ENCODE measurements at regions not wholly inside any gene's neighbourhood (a gene's known extent, or its start where the extent isn't known, plus 50 kb on each side); places are given as distances from the start of the nearest gene placed in this dataset.
"Not testable (repeated sequence)": the region's sequence is repeated elsewhere in the genome, so short reads cannot be mapped to it uniquely, and the experiment has no call there.

DNA sequence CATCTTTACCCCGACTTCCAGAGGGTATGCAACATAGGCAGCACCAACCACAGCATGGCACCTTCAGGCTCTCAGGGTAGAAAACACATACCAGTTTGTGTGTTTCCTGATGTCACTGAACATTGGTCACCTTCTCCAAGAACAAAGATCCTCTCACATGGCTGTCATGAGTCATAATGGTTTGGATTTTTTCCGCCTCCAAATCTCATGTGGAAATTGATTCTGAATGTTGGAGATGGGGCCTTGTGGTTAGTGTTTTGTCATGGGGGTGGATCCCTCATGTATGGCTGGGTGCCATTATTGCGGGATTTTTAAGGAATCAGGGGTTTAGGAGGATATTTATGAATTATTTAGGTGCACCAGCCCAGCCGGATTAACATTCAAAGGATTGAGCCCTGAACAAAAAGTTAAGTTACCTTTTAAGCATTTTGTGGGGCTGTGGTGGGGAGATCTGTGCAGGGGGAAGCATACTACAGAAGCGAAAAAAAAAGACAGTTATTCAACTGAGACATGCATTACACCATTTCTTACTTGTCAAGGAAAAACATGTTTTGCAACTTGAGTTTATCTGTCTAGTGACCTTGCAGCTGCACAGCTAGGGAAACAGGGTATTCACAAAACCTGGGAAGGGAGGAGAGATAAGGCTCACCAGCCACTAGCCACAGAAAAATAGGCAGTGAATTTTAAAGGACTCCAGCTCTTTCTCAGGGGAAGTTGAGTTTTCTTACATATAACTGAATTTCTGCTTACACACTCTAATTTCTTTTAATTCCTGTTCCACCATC lies 774.1 kb upstream of the AUTS2 start:
- DNase-seq (ENCODE audit: low read depth in 2 of 2) = no peak

DNA sequence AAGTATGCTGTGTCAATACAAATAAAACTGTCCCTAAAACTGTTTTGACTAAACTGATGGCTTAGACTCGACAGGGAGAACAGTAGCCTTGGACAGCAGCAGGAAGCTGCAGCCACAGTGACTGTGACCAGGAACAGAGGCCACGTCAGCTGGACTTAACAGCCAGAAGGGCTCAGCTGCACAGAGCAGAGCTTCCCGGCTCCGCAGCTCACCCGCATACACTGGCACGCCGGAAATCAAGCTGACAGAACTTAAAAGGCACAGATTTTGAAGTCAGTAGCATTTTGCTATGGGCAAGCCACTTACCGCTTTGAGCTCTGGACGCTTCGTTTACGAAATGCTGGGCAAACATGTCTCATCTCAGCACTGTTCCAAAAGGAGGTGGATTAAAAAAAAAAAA lies 769.7 kb upstream of the AUTS2 start:
- DNase-seq (ENCODE audit: low read depth in 2 of 2) = no peak

DNA sequence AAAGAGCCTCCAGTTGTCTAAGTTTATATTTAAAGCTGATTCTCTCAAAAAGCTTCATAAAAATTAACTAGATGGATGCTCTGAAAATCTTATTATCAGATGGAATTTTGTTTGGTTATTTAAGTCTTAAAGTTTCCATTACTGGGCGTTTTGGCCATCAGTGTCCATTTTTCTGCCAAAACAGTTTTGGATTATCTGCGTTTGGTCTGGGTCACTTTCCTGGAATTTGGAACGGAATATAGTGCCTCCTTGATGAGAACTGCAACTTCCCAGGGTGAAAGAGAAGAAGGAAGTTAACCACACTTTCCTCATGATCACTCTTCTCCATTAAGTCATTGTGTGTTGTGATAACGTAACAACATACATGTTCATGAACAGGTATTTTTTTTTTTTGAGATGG lies 764.9 kb upstream of the AUTS2 start:
- no peak for DNase-seq (ENCODE audit: low read depth in 2 of 2)

DNA sequence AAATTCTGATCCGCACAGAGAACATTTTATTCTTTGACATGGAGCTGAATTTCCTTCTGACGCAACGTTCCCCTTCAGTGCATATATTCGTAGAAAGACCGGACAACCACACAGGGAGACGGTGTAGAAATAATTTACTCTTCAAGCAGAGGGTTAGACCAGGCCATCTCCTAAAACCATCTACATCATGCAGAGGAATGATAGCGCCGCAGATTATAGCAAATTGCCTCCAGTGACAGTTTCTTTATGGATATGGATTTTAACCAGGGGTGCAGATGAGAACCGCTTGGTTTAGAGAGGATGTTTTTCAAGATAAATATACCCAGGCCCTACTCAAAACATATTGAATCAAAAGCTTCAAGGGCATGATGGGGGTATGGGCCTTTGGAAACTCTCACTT lies 759.3 kb upstream of the AUTS2 start:
- DNase-seq (ENCODE audit: low read depth in 2 of 2) = no peak

DNA sequence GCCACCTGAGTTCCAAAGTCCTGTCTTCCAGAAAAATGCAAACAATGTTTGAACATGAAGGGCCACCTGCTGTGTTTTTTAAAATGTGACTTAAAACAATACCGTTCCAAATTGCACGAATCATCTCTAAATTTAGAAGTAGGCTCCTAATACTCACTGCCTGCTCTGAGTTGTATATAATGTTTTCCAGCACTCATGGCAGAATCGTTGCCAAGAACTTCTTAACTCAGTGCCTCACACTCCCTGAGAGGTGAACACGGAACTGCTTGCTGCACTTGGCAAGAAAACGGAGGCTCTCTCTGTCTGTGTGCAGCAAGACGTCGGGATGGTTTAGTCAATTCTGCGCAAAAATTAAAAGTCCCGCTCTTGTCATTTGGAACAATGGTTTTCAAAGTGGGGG lies 757.3 kb upstream of the AUTS2 start:
- no peak for DNase-seq (ENCODE audit: low read depth in 2 of 2)

DNA sequence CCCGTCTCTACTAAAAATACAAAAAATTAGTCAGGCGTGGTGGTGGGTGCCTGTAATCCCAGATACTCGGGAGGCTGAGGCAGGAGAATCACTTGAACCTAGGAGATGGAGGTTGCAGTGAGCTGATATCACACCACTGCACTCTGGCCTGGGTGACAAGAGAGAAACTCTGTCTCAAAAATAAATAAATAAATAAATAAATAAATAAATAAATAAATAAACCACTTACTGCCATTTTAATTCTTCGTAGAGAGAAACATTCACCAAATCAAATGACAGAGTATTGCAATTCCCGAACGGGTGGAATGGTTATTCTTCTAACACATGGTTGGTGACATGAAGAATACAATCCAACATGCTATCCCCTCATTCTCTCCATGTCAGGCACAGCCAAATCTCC lies 754.3 kb upstream of the AUTS2 start:
- DNase-seq (ENCODE audit: low read depth in 2 of 2) = not testable (repeated sequence)

DNA sequence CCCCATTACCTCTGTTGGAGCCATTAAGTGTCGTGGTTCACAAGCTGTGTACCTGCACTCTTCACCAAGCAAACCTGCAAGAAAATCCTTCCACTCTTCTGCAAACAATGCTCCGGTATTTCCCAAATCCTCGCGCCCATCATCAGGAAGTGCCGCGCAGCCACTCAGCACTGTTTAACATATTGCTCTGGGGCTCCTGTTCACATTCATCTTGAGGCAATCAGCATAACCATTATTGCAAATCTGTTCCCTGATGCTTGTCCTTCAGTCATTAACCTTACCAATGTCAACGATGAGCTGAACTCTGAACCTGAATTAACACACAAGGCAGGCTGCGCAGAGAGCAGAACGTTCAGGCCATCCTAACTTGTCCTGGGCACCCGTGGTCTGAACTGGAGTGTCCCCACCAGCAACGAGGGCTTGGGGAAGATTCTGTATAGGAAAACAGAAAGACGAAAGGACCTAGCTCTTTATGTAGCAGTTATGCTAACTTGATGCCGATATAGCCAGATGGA lies 751.4 kb upstream of the AUTS2 start:
- no peak for DNase-seq (ENCODE audit: low read depth in 2 of 2)

DNA sequence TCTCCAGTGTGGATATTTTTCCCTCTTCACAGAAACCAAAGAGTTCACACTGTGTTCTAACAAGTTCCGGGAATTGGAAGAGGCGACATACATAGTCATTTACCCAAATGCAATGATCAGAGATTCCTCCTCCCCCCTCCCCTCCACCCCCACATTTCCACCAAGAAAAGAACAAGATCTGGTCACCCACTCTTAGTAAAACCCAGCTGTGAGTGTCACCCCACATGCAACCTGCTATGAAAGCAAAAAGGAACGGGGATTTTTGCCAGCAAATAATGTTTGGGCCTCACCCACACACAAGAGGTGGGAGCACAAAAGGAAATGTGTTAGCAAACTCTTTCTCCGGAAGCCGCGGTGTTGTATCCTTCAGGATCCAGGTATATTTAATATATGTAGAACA lies 745.0 kb upstream of the AUTS2 start:
- no peak for DNase-seq (ENCODE audit: low read depth in 2 of 2)

DNA sequence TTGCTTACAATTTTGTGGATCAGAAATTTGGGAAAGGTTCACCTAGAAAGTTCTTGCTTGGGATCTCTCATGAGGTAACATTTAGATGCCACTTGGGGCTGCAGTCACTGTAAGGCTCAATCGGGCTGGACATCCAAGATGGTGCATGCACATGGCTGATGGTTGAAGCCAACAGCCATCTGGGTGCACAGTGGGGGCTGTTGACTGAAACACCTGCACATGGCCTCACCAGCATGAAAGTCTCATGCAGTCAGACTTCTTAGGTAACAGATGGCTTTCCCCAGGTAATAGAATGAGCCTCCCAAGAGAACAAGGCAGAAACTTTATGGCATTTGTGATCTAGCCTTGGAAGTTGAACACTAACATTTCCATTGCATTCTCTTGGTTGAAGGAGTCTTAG lies 740.7 kb upstream of the AUTS2 start:
- no peak for DNase-seq (ENCODE audit: low read depth in 2 of 2)

DNA sequence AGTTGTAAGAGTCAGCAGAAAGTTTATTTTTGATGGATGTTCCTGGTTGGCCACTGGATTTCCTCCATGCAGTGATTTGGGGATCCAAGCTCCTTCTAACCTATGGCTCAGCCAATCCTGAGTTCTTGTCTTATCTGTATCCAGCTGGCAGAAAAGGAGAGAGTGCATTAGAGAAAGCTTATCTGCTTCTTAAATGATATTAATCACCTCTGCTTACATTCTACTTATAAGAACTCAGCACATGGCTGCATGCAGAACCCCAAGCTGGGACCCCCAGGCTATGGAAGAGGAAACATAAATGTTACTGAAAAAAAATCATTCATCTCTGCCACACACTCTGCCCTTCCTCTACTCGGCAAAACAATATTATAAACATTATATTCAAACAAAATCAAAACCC lies 739.8 kb upstream of the AUTS2 start:
- no peak for DNase-seq (ENCODE audit: low read depth in 2 of 2)

DNA sequence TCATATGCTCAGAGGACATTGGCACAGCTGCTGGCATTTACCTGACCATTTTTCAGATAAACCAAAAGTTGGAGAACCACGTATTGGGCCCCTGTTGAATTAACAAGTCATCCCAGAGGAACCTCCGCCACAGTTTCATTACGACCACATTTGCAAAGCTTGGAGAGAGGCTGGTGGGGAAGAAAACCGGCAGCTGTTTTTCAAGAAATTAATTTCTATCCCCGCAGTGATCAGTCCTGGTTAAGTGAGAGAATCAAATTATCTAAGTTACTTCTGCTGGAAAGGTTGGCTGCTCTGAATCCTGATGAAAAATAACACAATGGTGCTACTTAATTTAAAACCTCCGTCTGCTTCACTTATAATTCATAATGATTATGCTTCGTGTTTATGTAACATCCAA lies 737.1 kb upstream of the AUTS2 start:
- DNase-seq (ENCODE audit: low read depth in 2 of 2) = no peak

DNA sequence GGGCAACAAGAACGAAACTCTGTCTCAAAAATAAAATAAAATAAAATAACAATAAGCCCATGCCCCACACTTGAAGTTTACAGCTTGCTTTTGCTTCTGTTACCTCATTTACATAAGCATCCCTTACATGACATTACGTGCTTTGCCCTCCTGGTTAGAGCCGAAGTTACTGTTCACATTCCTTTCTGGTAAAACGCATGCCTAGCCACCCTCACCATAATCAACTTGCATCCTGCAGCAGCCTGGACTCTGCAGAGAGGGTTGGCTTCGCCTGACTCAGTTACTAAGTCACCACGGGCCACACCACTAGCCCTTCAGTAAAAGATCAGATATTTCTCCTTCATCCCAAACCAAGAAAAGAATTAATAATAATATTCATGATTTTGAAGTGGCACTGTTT lies 736.0 kb upstream of the AUTS2 start:
- DNase-seq (ENCODE audit: low read depth in 2 of 2) = no peak

DNA sequence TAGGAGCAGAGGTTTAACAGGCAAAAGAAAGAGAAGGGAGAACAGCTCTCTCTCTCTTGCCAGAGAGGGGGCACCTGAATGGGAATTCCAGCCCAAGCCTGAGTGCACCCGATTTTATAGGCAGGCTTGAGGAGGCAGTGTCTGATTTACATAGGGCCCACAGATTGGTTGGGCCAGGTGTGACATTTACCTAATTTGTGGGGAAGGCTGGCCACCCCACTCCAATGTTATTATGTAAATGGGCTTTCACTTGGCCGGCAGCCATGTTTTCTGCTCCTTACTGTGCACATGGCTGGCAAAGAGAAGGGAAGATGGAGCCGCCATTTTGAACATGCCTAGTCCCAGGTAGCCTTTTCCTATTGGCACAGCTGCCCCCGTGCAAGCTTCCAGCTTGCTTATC lies 735.5 kb upstream of the AUTS2 start:
- no peak for DNase-seq (ENCODE audit: low read depth in 2 of 2)

DNA sequence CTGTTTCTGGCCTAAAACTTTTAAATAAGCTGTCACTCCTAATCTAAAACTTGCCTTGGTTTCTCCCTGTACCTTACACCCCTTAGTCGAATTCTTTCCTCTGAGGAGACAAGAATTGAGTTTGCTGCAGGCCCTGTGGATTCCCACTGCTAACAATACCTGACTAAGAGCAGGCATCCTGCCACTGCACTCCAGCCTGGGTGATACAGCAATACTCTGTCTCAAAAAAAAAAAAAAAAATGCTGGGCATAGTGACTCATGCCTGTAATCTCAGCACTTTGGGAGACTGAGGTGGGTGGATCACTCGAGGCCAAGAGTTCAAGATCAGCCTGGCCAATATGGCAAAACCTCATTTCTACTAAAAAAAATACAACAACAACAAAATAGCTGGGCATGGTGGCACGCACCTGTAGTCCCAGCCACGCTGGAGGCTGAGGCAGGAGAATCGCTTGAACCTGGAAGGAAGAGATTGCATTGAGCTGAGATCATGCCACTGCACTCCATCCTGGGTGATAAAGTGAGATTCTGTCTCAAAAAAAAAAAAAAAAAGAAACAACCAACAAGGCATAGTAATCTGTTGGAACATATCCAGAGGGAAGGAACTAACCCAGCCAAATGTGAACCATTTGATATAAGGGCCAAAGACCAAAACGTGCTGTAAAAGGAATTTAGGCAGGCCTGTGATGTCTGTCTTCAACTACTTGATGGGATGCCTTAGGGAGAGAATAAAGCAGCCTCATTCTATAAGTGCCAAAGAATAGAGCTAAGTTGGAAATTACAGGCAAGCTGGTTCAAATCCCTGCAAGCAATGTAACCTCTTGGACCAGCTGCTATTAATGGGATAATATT lies 732.7 kb upstream of the AUTS2 start:
- no peak for DNase-seq (ENCODE audit: low read depth in 2 of 2)

DNA sequence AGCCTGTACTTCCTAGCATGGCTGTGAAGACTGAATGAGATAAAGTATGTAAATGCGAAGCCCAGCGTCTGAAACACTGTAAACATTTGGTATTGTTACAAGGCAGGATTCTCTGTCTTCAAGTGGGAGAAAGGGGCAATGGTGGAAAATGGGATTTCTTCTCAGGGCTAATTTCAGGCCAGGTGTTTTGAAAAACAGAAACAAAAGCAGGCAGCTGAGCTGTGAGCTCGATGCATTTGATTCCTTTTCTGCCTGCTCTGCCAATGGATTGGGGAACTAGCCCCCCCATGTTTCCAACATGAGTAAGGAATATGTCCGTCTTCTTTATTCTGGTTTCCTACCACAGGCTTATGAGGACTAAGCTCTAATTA lies 732.1 kb upstream of the AUTS2 start:
- DNase-seq (ENCODE audit: low read depth in 2 of 2) = no peak

DNA sequence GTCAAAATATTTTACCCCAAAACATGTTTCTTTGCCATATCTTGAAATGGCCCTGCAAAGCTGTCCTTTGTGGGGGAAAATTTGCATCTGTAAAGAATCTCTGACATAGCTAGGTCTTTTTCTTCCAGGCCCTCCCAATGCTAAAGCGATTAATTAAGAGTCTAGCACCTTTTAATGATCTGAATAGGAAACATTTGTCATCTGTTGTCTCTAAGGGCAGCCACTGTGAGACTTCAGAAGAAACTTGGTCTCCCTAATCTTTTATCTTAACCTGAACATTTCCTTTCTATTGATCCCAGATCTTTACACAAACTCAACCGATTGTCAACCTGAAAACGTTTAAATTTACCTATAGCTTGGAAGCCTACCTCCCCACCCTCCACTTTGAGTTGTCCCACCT lies 731.6 kb upstream of the AUTS2 start:
- DNase-seq (ENCODE audit: low read depth in 2 of 2) = not testable (repeated sequence)

DNA sequence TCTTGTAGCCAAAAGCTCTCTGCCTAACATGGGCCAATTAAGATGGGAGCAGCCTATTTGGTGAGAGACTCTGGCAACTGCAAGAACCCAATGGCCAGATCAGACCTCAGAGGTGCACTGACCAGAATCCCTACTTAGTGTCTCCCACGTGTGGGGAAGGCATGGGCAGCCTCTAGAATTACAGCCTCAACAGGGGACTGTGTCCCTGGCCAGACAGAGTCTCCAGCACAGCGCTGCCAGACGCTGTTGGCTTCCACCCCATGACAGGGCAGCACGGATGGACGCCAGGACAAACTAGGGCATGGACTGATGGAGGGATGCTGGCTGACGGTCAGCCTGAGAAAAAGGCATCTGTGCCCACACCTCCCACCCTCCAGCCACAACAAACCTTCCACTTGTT lies 729.3 kb upstream of the AUTS2 start:
- DNase-seq (ENCODE audit: low read depth in 2 of 2) = no peak

DNA sequence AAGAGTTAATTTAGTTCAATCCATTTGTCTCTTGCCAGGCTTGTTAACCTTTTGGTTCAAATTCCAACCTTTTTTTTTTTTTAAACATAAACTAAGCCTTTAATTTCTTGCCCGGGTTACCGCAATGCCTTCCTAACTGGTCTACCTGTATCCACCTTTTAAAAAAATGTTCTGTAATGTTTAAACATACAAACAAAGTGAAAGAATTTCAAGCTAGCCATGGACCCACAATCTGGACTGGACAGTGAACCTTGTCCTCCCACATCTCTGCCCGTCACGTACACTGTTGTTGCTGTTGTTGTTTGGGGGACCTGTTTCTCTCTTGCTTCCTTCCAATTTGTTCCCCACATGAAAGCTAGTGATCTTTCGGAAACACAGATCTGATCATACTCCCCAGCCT lies 724.7 kb upstream of the AUTS2 start:
- DNase-seq (ENCODE audit: low read depth in 2 of 2) = no peak

DNA sequence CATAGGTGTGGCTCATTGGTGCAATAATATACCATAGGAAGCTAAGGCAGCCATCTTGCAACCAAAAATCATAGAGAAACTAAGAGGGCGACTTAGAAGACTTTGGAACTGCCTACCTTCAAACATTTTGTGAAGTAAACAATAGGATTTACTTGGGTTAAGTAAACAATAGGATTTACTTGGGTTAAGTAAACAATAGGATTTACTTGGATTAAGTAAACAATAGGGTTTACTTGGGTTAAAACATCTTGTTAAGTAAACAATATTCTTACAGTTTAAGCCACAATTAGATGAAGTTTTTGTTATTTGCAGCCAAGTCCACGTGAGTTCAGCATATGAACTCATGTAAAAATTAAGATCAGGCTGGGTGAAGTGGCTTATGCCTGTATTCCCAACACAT lies 722.4 kb upstream of the AUTS2 start:
- no peak for DNase-seq (ENCODE audit: low read depth in 2 of 2)

DNA sequence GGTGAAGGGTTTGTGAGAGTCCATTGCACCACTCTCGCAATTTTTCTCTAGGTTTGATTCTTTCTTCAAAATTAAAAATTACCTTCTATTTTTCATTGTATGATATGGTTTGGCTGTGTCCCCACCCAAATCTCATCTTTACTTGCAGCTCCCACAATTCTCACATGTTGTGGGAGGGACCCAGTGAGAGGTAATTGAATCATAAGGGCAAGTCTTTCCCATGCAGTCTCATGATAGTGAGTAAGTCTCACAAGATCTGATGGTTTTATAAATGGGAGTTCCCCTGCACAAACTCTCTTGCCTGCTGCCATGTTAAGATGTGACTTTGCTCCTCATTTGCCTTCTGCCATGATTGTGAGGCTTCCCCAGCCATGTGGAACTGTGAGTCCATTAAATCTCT lies 711.2 kb upstream of the AUTS2 start:
- not testable (repeated sequence) for DNase-seq (ENCODE audit: low read depth in 2 of 2)

DNA sequence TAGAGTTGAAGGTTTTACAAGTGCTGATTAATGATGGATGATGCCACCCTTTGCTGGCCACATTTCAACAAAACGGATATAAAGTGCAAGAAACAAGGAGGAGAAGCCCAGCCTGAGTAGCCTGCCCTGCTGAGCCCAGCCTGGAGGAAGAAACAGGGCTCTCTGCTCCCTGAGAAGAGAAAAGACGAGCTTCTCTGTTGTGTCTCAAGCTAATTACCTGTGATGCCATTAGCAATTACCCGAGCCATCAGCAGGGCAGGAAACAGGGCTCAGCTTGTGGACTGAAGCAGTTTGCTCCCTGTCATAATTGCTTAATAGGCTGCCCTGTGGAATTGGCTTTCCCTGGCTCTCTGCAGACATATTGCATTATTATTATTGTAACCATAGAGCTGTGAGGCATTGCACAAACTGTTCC lies 709.3 kb upstream of the AUTS2 start:
- DNase-seq (ENCODE audit: low read depth in 2 of 2) = no peak

DNA sequence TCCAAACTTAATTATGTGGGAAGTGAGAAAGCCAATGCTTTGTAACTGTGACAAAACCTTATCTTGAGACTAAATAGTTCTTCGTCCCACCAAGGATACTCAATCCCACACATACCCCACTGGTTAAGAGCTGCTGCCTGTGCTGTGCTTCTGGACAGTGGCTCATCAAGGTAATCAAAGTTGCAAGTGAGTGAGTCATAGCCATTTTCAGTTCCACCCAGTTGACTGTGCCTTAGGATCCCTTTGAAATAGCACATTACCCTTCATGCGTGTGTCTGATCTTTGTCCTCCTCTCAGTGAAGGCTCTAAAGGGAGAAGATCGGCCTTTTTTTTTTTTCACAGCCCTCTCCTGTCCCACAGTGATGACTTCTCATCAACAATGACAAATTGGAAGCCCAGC lies 706.0 kb upstream of the AUTS2 start:
- no peak for DNase-seq (ENCODE audit: low read depth in 2 of 2)

DNA sequence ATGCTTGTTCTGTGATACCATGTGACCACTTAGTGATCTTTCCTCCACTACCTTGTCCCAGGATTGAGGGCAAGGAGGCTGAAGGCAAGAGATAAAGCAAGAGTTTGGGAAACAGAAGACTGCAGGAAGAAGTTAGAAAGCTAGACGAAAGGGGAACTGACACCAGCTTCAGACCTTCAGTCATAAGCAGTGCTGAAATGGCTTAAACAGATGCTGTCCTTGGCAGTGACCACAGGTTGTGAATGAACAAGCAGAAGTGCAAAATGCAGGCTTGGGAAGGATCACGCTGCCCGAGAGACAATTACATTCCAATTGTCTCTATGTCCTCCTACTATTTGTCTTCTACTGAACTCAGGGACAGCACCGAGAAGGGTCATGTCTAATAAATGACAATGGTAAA lies 704.9 kb upstream of the AUTS2 start:
- no peak for DNase-seq (ENCODE audit: low read depth in 2 of 2)

Data from stimulated activated CD4-positive, alpha-beta T cell treated with anti-CD3 and anti-CD28 coated beads, Interleukin-15, amount 100 ng/mL, for 48 hours (primary cell).